ENCODE measurements at regions not wholly inside any gene's neighbourhood (a gene's known extent, or its start where the extent isn't known, plus 50 kb on each side); places are given as distances from the start of the nearest gene placed in this dataset.
"Not testable (repeated sequence)": the region's sequence is repeated elsewhere in the genome, so short reads cannot be mapped to it uniquely, and the experiment has no call there.

GRCh38 chr4:38413524-38414341, 250.3 kb upstream of the KLF3 start:
- DNase-seq (ENCODE audit: low read depth) = no peak
- TF ChIP-seq, protein P1, sequence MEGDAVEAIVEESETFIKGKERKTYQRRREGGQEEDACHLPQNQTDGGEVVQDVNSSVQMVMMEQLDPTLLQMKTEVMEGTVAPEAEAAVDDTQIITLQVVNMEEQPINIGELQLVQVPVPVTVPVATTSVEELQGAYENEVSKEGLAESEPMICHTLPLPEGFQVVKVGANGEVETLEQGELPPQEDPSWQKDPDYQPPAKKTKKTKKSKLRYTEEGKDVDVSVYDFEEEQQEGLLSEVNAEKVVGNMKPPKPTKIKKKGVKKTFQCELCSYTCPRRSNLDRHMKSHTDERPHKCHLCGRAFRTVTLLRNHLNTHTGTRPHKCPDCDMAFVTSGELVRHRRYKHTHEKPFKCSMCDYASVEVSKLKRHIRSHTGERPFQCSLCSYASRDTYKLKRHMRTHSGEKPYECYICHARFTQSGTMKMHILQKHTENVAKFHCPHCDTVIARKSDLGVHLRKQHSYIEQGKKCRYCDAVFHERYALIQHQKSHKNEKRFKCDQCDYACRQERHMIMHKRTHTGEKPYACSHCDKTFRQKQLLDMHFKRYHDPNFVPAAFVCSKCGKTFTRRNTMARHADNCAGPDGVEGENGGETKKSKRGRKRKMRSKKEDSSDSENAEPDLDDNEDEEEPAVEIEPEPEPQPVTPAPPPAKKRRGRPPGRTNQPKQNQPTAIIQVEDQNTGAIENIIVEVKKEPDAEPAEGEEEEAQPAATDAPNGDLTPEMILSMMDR (IDR thresholded peaks at IDR 0.05; ENCODE audit: insufficient read depth, low read depth, low read length, missing control alignments) = no peak
- H3K4me3 ChIP-seq (ENCODE audit: low read depth, low read length) = no peak overlapping the region

GRCh38 chr4:38414410-38414809, 249.6 kb upstream of the KLF3 start:
- TF ChIP-seq, protein P1 (IDR thresholded peaks at IDR 0.05; ENCODE audit: insufficient read depth, low read depth, low read length, missing control alignments) = no peak
- no peak for DNase-seq (ENCODE audit: low read depth)
- H3K4me3 ChIP-seq (ENCODE audit: low read depth, low read length) = no peak overlapping the region

GRCh38 chr4:38415682-38416081, 248.3 kb upstream of the KLF3 start:
- DNase-seq (ENCODE audit: low read depth) = no peak
- H3K4me3 ChIP-seq (ENCODE audit: low read depth, low read length) = no peak overlapping the region
- TF ChIP-seq, protein P1 (IDR thresholded peaks at IDR 0.05; ENCODE audit: insufficient read depth, low read depth, low read length, missing control alignments) = no peak

GRCh38 chr4:38416450-38417014, 247.5 kb upstream of the KLF3 start:
- TF ChIP-seq, protein P1 (IDR thresholded peaks at IDR 0.05; ENCODE audit: insufficient read depth, low read depth, low read length, missing control alignments) = no peak

GRCh38 chr4:38420254-38420653, 243.7 kb upstream of the KLF3 start:
- not testable (repeated sequence) for H3K4me3 ChIP-seq (ENCODE audit: low read depth, low read length); DNase-seq (ENCODE audit: low read depth)

More at GRCh38 chr4:38416450-38417014, 247.5 kb upstream of the KLF3 start:
- H3K4me3 ChIP-seq (ENCODE audit: low read depth, low read length) = no peak overlapping the region
- no peak for DNase-seq (ENCODE audit: low read depth)

DNA sequence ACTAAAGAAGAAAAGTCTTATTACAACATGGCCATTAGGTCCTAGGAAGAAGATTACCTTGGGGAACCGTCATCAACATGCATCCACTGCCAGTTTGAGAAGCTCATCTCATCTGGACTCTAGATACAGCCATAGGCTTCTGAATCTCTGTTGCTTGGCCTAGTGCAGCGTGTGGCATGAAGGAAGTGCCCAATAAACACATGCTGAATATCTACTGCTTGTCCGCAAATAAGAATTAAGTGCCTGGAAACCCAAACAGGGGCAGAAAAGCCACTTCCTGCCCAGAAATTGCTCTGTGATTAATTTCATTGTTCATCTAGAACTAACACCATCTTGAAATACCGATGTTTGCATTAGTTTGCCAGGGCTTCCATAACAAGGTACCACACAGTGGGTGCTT, 241.1 kb upstream of the KLF3 start:
- H3K4me3 ChIP-seq (ENCODE audit: low read depth, low read length) = no peak overlapping the region
- TF ChIP-seq, protein P1 (IDR thresholded peaks at IDR 0.05; ENCODE audit: insufficient read depth, low read depth, low read length, missing control alignments) = no peak
- DNase-seq (ENCODE audit: low read depth) = no peak

- TF ChIP-seq, protein P1 (IDR thresholded peaks at IDR 0.05; ENCODE audit: insufficient read depth, low read depth, low read length, missing control alignments) = no peak
- no peak for DNase-seq (ENCODE audit: low read depth)
These were observed 239.7 kb upstream of the KLF3 start for GRCh38 chr4:38424151-38424871.

More at GRCh38 chr4:38424151-38424871, 239.7 kb upstream of the KLF3 start:
- H3K4me3 ChIP-seq (ENCODE audit: low read depth, low read length) = no peak overlapping the region
